ENCODE measurements at regions not wholly inside any gene's neighbourhood (a gene's known extent, or its start where the extent isn't known, plus 50 kb on each side); places are given as distances from the start of the nearest gene placed in this dataset.

DNA sequence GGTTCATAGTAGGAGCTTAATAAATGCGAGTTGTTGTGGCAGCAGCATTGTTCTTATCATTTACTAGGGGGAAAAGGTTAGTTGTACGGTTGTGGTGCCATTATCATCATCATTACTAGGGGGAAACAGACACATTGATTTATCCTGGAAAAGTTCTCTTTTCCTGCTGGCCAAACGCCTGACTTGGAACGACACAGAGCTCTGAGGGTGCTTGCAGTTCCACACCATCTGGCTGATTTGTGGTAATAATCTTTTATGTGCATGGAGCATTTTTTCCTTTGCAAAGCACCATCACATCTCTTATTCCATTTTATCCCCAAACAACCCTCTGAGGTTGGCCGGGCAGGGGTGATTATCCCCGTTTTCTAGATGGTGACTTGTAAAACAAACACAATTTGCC, 219.4 kb downstream of the BUB3 start:
- no peak for DNase-seq (ENCODE audit: extremely low spot score)
- WGBS = 93% methylated on average over 6 of the region's 6 CpGs
- no peaks in the 10 kb centered on the region for H3K36me3 ChIP-seq
- intact Hi-C loops (cut with DNase I) = no loop called here
- peaks cover 0 to 15% (median 13%) of the 10 kb centered on the region in 4 donors for H3K4me1 ChIP-seq
- H3K27me3 ChIP-seq = no peaks in the 10 kb centered on the region
- H3K4me3 ChIP-seq = no peak overlapping the region
- peaks cover 0 to 4% (median 0%) of the 10 kb centered on the region in 4 donors for H3K9me3 ChIP-seq
- no peak overlapping the region for H3K27ac ChIP-seq (replicated peaks in 1 of 4)
- TF ChIP-seq POLR2A (IDR thresholded peaks at IDR 0.05; ENCODE audit: low read depth) (no peak), EP300 (IDR thresholded peaks at IDR 0.05) (no peak), POLR2AphosphoS5 (IDR thresholded peaks at IDR 0.05) (no peak)
- TF ChIP-seq, protein P1, sequence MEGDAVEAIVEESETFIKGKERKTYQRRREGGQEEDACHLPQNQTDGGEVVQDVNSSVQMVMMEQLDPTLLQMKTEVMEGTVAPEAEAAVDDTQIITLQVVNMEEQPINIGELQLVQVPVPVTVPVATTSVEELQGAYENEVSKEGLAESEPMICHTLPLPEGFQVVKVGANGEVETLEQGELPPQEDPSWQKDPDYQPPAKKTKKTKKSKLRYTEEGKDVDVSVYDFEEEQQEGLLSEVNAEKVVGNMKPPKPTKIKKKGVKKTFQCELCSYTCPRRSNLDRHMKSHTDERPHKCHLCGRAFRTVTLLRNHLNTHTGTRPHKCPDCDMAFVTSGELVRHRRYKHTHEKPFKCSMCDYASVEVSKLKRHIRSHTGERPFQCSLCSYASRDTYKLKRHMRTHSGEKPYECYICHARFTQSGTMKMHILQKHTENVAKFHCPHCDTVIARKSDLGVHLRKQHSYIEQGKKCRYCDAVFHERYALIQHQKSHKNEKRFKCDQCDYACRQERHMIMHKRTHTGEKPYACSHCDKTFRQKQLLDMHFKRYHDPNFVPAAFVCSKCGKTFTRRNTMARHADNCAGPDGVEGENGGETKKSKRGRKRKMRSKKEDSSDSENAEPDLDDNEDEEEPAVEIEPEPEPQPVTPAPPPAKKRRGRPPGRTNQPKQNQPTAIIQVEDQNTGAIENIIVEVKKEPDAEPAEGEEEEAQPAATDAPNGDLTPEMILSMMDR (IDR thresholded peaks at IDR 0.05) = no peak

DNA sequence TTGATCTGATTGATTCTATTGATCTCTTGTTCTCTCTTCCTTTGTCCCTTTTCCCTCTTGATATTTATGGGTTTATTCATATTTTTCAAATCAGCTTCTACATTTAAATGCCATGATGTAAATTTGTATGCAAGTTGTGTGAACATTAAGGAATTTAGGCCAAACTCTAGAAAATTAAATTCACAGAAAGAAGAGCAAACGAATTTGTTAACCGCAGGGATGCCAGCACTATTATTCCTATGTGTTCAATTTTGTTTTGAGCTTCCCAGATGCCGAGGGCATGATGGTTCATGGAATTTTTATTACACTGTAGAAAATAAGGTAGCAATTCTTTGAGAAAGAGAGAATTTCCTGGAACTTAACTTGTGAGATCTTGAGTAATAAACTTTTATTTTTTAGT, 220.9 kb downstream of the BUB3 start:
- H3K4me3 ChIP-seq = no peak overlapping the region
- WGBS = 90% methylated on average over 3 of the region's 3 CpGs
- no peaks in the 10 kb centered on the region for H3K36me3 ChIP-seq
- TF ChIP-seq POLR2A (IDR thresholded peaks at IDR 0.05; ENCODE audit: low read depth) (no peak), EP300 (IDR thresholded peaks at IDR 0.05) (no peak), POLR2AphosphoS5 (IDR thresholded peaks at IDR 0.05) (no peak)
- TF ChIP-seq, protein P1 (IDR thresholded peaks at IDR 0.05) = no peak
- intact Hi-C loops (cut with DNase I) = no loop called here
- peaks cover 0 to 19% (median 13%) of the 10 kb centered on the region in 4 donors for H3K4me1 ChIP-seq
- no peak overlapping the region for H3K27ac ChIP-seq (replicated peaks in 1 of 4)
- peaks cover 0 to 2% (median 0%) of the 10 kb centered on the region in 4 donors for H3K9me3 ChIP-seq
- H3K27me3 ChIP-seq = no peaks in the 10 kb centered on the region
- DNase-seq (ENCODE audit: extremely low spot score) = no peak

DNA sequence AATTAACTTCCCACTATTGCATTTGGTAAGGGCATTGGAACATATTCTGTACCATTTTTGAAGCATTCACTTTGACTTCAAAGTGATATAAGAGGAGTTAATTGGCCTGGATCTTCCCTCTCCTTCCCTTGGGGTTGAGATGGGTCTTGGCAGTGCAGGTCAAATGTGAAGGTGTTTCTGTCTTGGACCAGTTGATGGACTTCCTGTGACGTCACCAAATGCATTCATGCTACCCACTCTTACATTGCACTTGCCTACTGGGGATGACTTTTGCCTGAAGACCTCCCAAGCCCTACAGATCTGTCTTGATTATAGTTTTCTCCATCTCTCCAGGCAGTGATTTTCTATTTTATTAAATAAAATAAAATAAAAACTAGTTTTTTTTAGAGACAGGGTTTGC, 221.5 kb downstream of the BUB3 start:
- DNase-seq (ENCODE audit: extremely low spot score) = no peak
- WGBS = 75% methylated on average over 1 of the region's 1 CpG
- intact Hi-C loops (cut with DNase I) = no loop called here
- no peaks in the 10 kb centered on the region for H3K36me3 ChIP-seq
- no peak overlapping the region for H3K4me3 ChIP-seq
- TF ChIP-seq, protein P1 (IDR thresholded peaks at IDR 0.05) = no peak
- TF ChIP-seq EP300 (IDR thresholded peaks at IDR 0.05) = no peak
- no peak for TF ChIP-seq POLR2A (IDR thresholded peaks at IDR 0.05; ENCODE audit: low read depth)
- no peak for TF ChIP-seq POLR2AphosphoS5 (IDR thresholded peaks at IDR 0.05)
- H3K4me1 ChIP-seq = peaks cover 0 to 19% (median 13%) of the 10 kb centered on the region in 4 donors
- H3K27ac ChIP-seq (replicated peaks in 1 of 4) = no peak overlapping the region
- H3K27me3 ChIP-seq = no peaks in the 10 kb centered on the region
- no peaks in the 10 kb centered on the region for H3K9me3 ChIP-seq

DNA sequence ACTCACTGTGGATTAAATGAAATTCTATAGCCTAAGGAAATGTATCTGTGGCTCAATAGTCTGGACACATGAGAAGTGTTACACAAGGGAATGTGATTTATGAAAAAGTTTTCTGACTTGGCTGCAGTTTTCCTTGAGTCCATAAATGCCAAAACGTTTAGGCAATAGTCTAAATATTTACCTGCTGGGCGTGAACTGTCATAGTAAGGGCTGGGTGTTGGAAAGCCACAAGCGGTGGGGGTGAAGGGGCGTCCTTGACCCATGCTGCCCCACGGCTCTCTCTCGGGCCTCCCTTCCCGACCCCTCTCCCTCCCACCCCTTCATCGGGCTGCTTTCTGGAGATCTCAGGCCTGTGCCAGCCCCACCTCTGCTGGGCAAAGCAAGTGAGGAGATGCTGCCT, 223.7 kb downstream of the BUB3 start:
- H3K36me3 ChIP-seq = no peaks in the 10 kb centered on the region

More for the DNA sequence above, 223.7 kb downstream of the BUB3 start:
- H3K27me3 ChIP-seq = no peaks in the 10 kb centered on the region
- no peak overlapping the region for H3K4me3 ChIP-seq
- no peak for TF ChIP-seq POLR2A (IDR thresholded peaks at IDR 0.05; ENCODE audit: low read depth)
- TF ChIP-seq, protein P1 (IDR thresholded peaks at IDR 0.05) = no peak
- no peak for TF ChIP-seq EP300 (IDR thresholded peaks at IDR 0.05)
- TF ChIP-seq POLR2AphosphoS5 (IDR thresholded peaks at IDR 0.05) = no peak
- 20% methylated on average over 6 of the region's 8 CpGs for WGBS
- peaks cover 0 to 19% (median 13%) of the 10 kb centered on the region in 4 donors for H3K4me1 ChIP-seq
- H3K9me3 ChIP-seq = no peaks in the 10 kb centered on the region
- intact Hi-C loops (cut with DNase I) = no loop called here
- H3K27ac ChIP-seq (replicated peaks in 1 of 4) = no peak overlapping the region
- no peak for DNase-seq (ENCODE audit: extremely low spot score)
